A549 (cell line): ENCODE measurements at regions not wholly inside any gene's neighbourhood (a gene's known extent, or its start where the extent isn't known, plus 50 kb on each side); places are given as distances from the start of the nearest gene placed in this dataset.
"Not testable (repeated sequence)": the region's sequence is repeated elsewhere in the genome, so short reads cannot be mapped to it uniquely, and the experiment has no call there.

Experiments
- ATAC-seq, 2 experiments: fragments of 200-7000 bp in 1 of 2; fragments of >200 bp in 1 of 2; cut with Nextera tagmentation in 1 of 2; cut with Tn5 transposase in 1 of 2; 3 replicates each; pipeline versions ENCODE4 v1.8.0 to v1.9.1; 2018 to 2020; ENCODE audit warnings: mild to moderate bottlenecking in 1 of 2, moderate library complexity in 1 of 2
- CTCF ChIA-PET: fragments of 300-600 bp; sonication (Branson Sonifier 250); formaldehyde crosslinking; extraction: SDS; loops from one replicate; lab custom pipeline; 2021; ENCODE audit warnings: antibody characterized with exemption, inconsistent platforms; lab: Yijun Ruan, JAX
- POLR2A ChIA-PET: fragments of 350-600 bp; formaldehyde crosslinking; extraction: SDS; loops from one replicate; lab custom pipeline; 2021; ENCODE audit warnings: antibody characterized with exemption, inconsistent platforms; lab: Yijun Ruan, JAX
- DNase-seq, 2 experiments: peaks; one replicate each; pipeline versions ENCODE4 v3.0.0 to v3.0.0-alpha.2; 2011 to 2016; ENCODE audit warnings: low read depth in 1 of 2, low spot score in 1 of 2
- FAIRE-seq: peaks from 2 replicates; lab custom pipeline; 2011; peaks lifted over from hg19 to GRCh38; lab: Jason Lieb, UNC
- H3K27ac ChIP-seq, 2 experiments: fragments of >200 bp; sonication (Bioruptor Twin); formaldehyde crosslinking; 3 replicates each; pipeline ENCODE4 v1.5.1; 2016 to 2017
- H3K4me1 ChIP-seq: fragments of >200 bp; sonication (Bioruptor Twin); formaldehyde crosslinking; 3 replicates; pipeline ENCODE4 v1.6.1; 2016
- H3K4me2 ChIP-seq: fragments of >200 bp; sonication (Bioruptor Twin); formaldehyde crosslinking; 3 replicates; pipeline ENCODE4 v1.6.1; 2016
- H3K4me3 ChIP-seq: fragments of >200 bp; sonication (Bioruptor Twin); formaldehyde crosslinking; 3 replicates; pipeline ENCODE4 v1.5.1; 2016
- H3K9me3 ChIP-seq: fragments of >200 bp; sonication (Bioruptor Twin); formaldehyde crosslinking; 3 replicates; pipeline ENCODE4 v1.6.1; 2016
- CBX2 ChIP-seq: fragments of 200-600 bp; sonication (generic); IDR thresholded peaks from 2 replicates; pipeline ENCODE4 v1.6.1; 2016; ENCODE audit warnings: low read depth, mild to moderate bottlenecking, borderline replicate concordance
- CBX8 ChIP-seq: fragments of 200-600 bp; sonication (generic); IDR thresholded peaks from 2 replicates; pipeline ENCODE4 v1.6.1; 2016
- EHF ChIP-seq: fragments of 250-450 bp; sonication (Bioruptor Pico); IDR thresholded peaks from 2 replicates; pipeline ENCODE4 v1.5.0; 2020; ENCODE audit warnings: mild to moderate bottlenecking
- EHMT2 ChIP-seq: fragments of 200-600 bp; sonication (generic); IDR thresholded peaks from 2 replicates; pipeline ENCODE4 v1.6.1; 2016; ENCODE audit warnings: antibody characterized with exemption, low read depth, mild to moderate bottlenecking, moderate library complexity
- FOSL2 ChIP-seq, 2 experiments: fragments of 450-650 bp in 1 of 2; fragments of >200 bp in 1 of 2; sonication (Bioruptor Twin) in 1 of 2; formaldehyde crosslinking; IDR thresholded peaks; 2 replicates each; pipeline versions ENCODE4 v1.5.0 to v1.6.1; 2016 to 2020; ENCODE audit warnings: mild to moderate bottlenecking in 1 of 2, moderate library complexity in 1 of 2
- FOXS1 ChIP-seq: fragments of 250-450 bp; sonication (Bioruptor Pico); IDR thresholded peaks from 2 replicates; pipeline ENCODE4 v1.5.0; 2020; ENCODE audit warnings: mild to moderate bottlenecking, moderate library complexity
- HEYL ChIP-seq: fragments of 250-450 bp; sonication (Bioruptor Pico); IDR thresholded peaks from 2 replicates; pipeline ENCODE4 v1.8.0; 2021; ENCODE audit warnings: mild to moderate bottlenecking, moderate library complexity
- HOXA7 ChIP-seq: fragments of 250-450 bp; sonication (Bioruptor Pico); IDR thresholded peaks from 2 replicates; pipeline ENCODE4 v1.5.0; 2020; ENCODE audit warnings: mild to moderate bottlenecking, moderate library complexity
- JUN ChIP-seq, 2 experiments: fragments of >200 bp; sonication (Bioruptor Twin); formaldehyde crosslinking; IDR thresholded peaks; 2 replicates in 1 of 2; 3 replicates in 1 of 2; pipeline ENCODE4 v1.6.1; 2016 to 2017
- KDM1A ChIP-seq: fragments of 200-600 bp; sonication (generic); IDR thresholded peaks from 2 replicates; pipeline ENCODE4 v1.6.1; 2016; ENCODE audit warnings: low read depth, mild to moderate bottlenecking
- NPAS2 ChIP-seq: fragments of 250-450 bp; sonication (Bioruptor Pico); IDR thresholded peaks from 2 replicates; pipeline ENCODE4 v1.8.0; 2022; ENCODE audit warnings: mild to moderate bottlenecking, moderate library complexity, borderline replicate concordance
- RARB ChIP-seq: fragments of 250-450 bp; sonication (Bioruptor Pico); IDR thresholded peaks from 2 replicates; pipeline ENCODE4 v1.8.0; 2021; ENCODE audit warnings: mild to moderate bottlenecking, moderate library complexity
- RFX5 ChIP-seq: fragments of 450-650 bp; IDR thresholded peaks from 2 replicates; pipeline ENCODE4 v1.7.1; 2014; ENCODE audit warnings: antibody characterized with exemption, mild to moderate bottlenecking, moderate library complexity
- RNF2 ChIP-seq: fragments of 200-600 bp; sonication (generic); IDR thresholded peaks from 2 replicates; pipeline ENCODE4 v1.6.1; 2016; ENCODE audit warnings: low read depth, mild to moderate bottlenecking, antibody characterized with exemption, moderate library complexity, borderline replicate concordance
- TFCP2L1 ChIP-seq: fragments of 250-450 bp; sonication (Bioruptor Pico); IDR thresholded peaks from 2 replicates; pipeline ENCODE4 v1.5.0; 2021; ENCODE audit warnings: mild to moderate bottlenecking
- TP53 ChIP-seq: fragments of 250-450 bp; sonication (Bioruptor Pico); IDR thresholded peaks from 2 replicates; pipeline ENCODE4 v1.5.0; 2021; ENCODE audit warnings: mild to moderate bottlenecking, moderate library complexity
- ZFP36 ChIP-seq: fragments of 450-650 bp; IDR thresholded peaks from 2 replicates; pipeline ENCODE4 v1.6.1; 2014; ENCODE audit warnings: borderline replicate concordance; ENCODE audit not compliant: partially characterized antibody
- WGBS: methylation state at CpG from one replicate; pipeline ENCODE4 v1.1.6; 2017; ENCODE audit errors: missing lambda C conversion rate; 5-methylcytosine and 5-hydroxymethylcytosine counted together
- TF ChIP-seq, protein P1 (sequence below): IDR thresholded peaks from 2 replicates; pipeline ENCODE4 v1.6.1; 2012
- TF ChIP-seq, protein P2 (sequence below): fragments of 250-450 bp; sonication (Bioruptor Pico); IDR thresholded peaks from 2 replicates; pipeline ENCODE4 v1.5.0; 2021; ENCODE audit warnings: mild to moderate bottlenecking, moderate library complexity, borderline replicate concordance

DNA sequence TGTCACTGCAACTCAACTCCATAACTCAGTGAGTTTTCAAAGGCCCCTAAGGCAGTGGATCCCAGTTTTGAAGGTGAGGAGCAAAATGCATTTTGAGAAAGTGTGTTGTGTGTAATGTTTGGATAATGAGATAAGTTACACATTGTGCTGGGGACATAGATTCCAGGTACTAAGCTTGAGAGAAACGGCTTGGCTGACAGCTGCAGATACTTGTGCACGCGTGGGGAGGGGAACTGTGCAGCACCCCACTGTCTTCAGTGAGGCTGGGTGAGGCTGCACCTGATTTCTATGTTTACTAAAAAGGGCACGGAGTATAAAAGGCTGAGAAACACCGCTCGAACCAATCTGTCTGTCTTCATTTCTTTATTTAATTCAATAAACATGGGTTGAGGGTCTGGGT, 254.0 kb upstream of the COPS8 start:
- Histone ChIP-seq H3K4me2 (no peak overlapping the region), H3K27ac (no peak overlapping the region), H3K9me3 (peaks cover 7% of the 10 kb centered on the region; the same call in 2 of the 3 replicates), H3K4me1 (no peaks in the 10 kb centered on the region), H3K4me3 (no peak overlapping the region)
- ChIA-PET POLR2A (no interaction called here), CTCF (no interaction called here)
- WGBS, result 49% methylated on average over 6 of the region's 6 CpGs
- FAIRE-seq (no peak), DNase-seq (no peak), ATAC-seq (no peak)
- TF ChIP-seq HOXA7 (CRISPR knock-in tag) (no peak), JUN (IDR thresholded peaks at IDR 0.05) (no peak)

DNA sequence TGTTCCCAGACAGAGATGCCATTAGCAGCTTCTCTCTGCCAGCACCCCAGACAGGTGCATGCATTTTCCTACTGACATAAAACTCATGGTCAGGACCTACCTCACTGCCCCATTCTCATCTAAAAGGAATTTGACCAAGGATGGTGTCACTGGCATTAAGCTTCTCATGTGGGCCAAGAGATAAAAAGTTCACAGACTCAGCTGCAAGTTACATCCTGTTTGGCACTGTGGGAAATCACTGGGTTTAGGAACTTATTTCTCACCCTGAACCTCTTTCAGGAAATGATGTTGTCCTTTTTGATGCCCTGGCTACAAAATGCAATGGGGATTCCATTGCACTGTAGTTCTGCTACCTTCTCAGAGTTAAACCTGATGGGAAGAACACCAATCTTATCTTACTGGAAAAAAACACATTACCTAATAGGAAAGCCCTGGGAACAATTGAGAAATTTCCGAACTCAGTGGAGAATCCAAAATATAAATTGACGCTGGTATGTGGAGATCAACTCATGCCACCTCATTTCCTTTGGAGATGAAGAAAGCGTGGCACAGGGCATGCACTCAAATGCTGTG, 252.1 kb upstream of the COPS8 start:
- Histone ChIP-seq H3K9me3 (peaks cover 7% of the 10 kb centered on the region; the same call in 2 of the 3 replicates), H3K27ac (no peak overlapping the region), H3K4me1 (no peaks in the 10 kb centered on the region), H3K4me3 (no peak overlapping the region), H3K4me2 (no peak overlapping the region)
- DNase-seq, result no peak
- FAIRE-seq, result no peak
- ChIA-PET POLR2A (no interaction called here), CTCF (no interaction called here)
- no peak for ATAC-seq
- WGBS, result 47% methylated on average over 3 of the region's 3 CpGs
- TF ChIP-seq RFX5, result no peak

- FAIRE-seq (no peak), DNase-seq (no peak), ATAC-seq (no peak)
- H3K4me1 ChIP-seq, result no peaks in the 10 kb centered on the region
- H3K9me3 ChIP-seq, result peaks cover 7% of the 10 kb centered on the region; the same call in 2 of the 3 replicates
- WGBS, result 33% methylated on average over 1 of the region's 1 CpG
- no peak overlapping the region for H3K4me3 ChIP-seq
- H3K4me2 ChIP-seq, result no peak overlapping the region
- no peak for TF ChIP-seq TFCP2L1 (CRISPR knock-in tag)
- ChIA-PET POLR2A (no interaction called here), CTCF (no interaction called here)
- no peak overlapping the region for H3K27ac ChIP-seq
Observed at GRCh38 chr2:236834284-236834683, 251.4 kb upstream of the COPS8 start.

GRCh38 chr2:236835307-236836024, 250.2 kb upstream of the COPS8 start:
- no peak overlapping the region for H3K4me3 ChIP-seq
- CTCF ChIA-PET, result no interaction called here
- no peak for FAIRE-seq

DNA sequence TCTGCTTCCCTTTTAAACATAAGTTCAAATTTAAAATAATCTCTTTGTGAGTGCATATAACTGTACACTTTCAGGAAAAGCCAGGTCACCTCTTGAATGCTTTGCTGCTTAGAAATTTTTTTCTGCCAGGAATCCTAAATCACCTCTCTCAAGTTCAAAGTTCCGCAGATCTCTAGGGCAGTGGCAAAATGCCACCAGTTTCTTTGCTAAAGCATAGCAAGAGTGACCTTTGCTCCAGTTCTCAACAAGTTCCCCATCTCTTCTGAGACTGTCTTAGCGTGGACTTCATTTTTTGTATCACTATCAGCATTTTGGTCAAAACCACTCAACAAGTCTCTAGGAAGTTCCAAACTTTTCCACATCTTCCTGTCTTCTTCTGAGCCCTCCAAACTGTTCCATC, 249.7 kb upstream of the COPS8 start:
- ATAC-seq, FAIRE-seq, H3K4me1 ChIP-seq, DNase-seq, H3K9me3 ChIP-seq, H3K27ac ChIP-seq, CTCF ChIA-PET, POLR2A ChIA-PET, H3K4me3 ChIP-seq, H3K4me2 ChIP-seq: not testable (repeated sequence)
- WGBS, result 17% methylated on average over 2 of the region's 2 CpGs

More at GRCh38 chr2:236835307-236836024, 250.2 kb upstream of the COPS8 start:
- POLR2A ChIA-PET, result no interaction called here
- no peak for ATAC-seq
- Histone ChIP-seq H3K4me2 (no peak overlapping the region), H3K9me3 (peaks cover 7% of the 10 kb centered on the region; the same call in 2 of the 3 replicates), H3K4me1 (no peaks in the 10 kb centered on the region), H3K27ac (no peak overlapping the region)
- peak; percentile 65 for TF ChIP-seq ZFP36
- no peak for TF ChIP-seq KDM1A
- TF ChIP-seq, protein P1, sequence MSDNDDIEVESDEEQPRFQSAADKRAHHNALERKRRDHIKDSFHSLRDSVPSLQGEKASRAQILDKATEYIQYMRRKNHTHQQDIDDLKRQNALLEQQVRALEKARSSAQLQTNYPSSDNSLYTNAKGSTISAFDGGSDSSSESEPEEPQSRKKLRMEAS, result no peak
- WGBS, result 3% methylated on average over 1 of the region's 2 CpGs
- DNase-seq, result no peak

- ATAC-seq, result no peak
- POLR2A ChIA-PET, result no interaction called here
- H3K4me3 ChIP-seq, result no peak overlapping the region
- no peak for DNase-seq
- H3K4me2 ChIP-seq, result no peak overlapping the region
- WGBS, result 46% methylated on average over 3 of the region's 3 CpGs
- H3K9me3 ChIP-seq, result peaks cover 12% of the 10 kb centered on the region; the same call in 2 of the 3 replicates
- no peaks in the 10 kb centered on the region for H3K4me1 ChIP-seq
- no peak for FAIRE-seq
- H3K27ac ChIP-seq, result no peak overlapping the region
- CTCF ChIA-PET, result interaction anchor here (1.1 kb wide), 1 partner anchor 11 kb away, joined by 3 read pairs; no protein-coding TSS in a partner anchor
- TF ChIP-seq, protein P2, sequence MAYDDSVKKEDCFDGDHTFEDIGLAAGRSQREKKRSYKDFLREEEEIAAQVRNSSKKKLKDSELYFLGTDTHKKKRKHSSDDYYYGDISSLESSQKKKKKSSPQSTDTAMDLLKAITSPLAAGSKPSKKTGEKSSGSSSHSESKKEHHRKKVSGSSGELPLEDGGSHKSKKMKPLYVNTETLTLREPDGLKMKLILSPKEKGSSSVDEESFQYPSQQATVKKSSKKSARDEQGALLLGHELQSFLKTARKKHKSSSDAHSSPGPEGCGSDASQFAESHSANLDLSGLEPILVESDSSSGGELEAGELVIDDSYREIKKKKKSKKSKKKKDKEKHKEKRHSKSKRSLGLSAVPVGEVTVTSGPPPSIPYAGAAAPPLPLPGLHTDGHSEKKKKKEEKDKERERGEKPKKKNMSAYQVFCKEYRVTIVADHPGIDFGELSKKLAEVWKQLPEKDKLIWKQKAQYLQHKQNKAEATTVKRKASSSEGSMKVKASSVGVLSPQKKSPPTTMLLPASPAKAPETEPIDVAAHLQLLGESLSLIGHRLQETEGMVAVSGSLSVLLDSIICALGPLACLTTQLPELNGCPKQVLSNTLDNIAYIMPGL (CRISPR knock-in tag), result no peak
- no peak for TF ChIP-seq NPAS2 (CRISPR knock-in tag)
- TF ChIP-seq CBX8, result no peak
- TF ChIP-seq FOSL2 (IDR thresholded peaks at IDR 0.05), result no peak
- no peak for TF ChIP-seq FOSL2 (CRISPR knock-in tag; IDR thresholded peaks at IDR 0.05)
- no peak for TF ChIP-seq CBX2
- TF ChIP-seq FOXS1, result no peak
- TF ChIP-seq HEYL, result no peak
- no peak for TF ChIP-seq TP53
- no peak for TF ChIP-seq RARB (CRISPR knock-in tag)
- TF ChIP-seq RNF2, result no peak
- no peak for TF ChIP-seq EHF (CRISPR knock-in tag)
- no peak for TF ChIP-seq EHMT2
Observed at GRCh38 chr2:236840215-236840614, 245.5 kb upstream of the COPS8 start.
